GM13976 (cell line): ENCODE measurements at regions not wholly inside any gene's neighbourhood (a gene's known extent, or its start where the extent isn't known, plus 50 kb on each side); places are given as distances from the start of the nearest gene placed in this dataset.

Experiments used
- DNase-seq: peaks from one replicate; pipeline ENCODE4 v3.0.0; 2012; ENCODE audit warnings: low spot score
- in situ Hi-C: fragments of 300-500 bp; cut with MboI; formaldehyde crosslinking; loops from one replicate; pipeline ENCODE4 v1.12.0; 2022; ENCODE audit warnings: low sequenced_read_pairs, mixed read lengths, inconsistent platforms; ENCODE audit not compliant: unreplicated experiment
- TF ChIP-seq, protein P1 (sequence below): IDR thresholded peaks from 2 replicates; pipeline ENCODE4 v1.5.1; 2012; ENCODE audit warnings: borderline replicate concordance, mild to moderate bottlenecking; ENCODE audit not compliant: insufficient read depth; ENCODE audit errors: extremely low read depth, missing control alignments, control extremely low read depth

DNA sequence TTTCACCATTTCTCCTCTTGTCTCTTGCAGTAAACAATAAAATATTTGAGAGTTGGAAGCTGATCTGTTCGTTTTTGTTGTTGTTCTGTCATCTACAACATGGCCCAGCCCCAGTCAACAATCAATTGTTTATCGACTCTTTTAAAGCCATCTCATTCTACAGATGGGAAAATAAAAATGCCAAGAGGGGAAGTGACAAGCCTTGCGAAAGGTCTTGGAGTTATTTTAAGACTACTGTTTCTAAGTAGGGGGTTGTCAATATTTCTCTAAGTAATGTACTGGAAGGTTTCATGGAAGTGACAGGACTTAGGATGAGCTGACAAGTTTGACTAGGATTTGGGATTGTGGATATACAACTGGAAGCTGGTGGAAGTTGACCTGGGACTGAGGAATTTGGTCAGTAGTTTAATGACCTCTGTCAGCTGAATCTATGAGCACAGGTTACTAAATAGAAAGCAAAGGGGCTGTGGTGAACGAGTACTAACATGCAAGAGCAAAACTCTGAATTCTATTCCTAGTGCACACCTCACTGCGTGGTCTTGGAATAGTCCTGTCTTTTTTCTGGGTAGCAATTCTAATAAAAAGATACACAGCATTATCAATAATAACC is 57.5 kb upstream of the ADRB2 start:
- no peak for DNase-seq
- in situ Hi-C loops: no loop called here
- TF ChIP-seq, protein P1, sequence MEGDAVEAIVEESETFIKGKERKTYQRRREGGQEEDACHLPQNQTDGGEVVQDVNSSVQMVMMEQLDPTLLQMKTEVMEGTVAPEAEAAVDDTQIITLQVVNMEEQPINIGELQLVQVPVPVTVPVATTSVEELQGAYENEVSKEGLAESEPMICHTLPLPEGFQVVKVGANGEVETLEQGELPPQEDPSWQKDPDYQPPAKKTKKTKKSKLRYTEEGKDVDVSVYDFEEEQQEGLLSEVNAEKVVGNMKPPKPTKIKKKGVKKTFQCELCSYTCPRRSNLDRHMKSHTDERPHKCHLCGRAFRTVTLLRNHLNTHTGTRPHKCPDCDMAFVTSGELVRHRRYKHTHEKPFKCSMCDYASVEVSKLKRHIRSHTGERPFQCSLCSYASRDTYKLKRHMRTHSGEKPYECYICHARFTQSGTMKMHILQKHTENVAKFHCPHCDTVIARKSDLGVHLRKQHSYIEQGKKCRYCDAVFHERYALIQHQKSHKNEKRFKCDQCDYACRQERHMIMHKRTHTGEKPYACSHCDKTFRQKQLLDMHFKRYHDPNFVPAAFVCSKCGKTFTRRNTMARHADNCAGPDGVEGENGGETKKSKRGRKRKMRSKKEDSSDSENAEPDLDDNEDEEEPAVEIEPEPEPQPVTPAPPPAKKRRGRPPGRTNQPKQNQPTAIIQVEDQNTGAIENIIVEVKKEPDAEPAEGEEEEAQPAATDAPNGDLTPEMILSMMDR: no peak

DNA sequence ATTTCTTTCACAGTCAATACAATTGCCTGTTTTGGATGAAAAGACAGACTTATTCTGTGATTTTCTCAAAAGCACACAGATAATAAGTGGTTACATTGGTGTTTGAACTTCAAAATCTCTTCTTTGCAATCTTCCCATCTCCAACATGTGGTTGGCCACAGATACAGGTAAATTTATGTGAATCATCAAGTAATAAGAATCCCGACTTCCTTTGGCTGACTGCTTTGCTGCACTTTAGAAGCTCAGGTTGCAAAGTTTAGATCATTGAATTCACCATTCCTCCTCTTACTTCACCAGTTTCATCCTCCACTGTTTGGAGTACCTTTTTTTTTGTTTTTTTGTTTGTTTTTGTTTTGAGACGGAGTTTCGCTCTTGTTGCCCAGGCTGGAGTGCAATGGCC is 56.5 kb upstream of the ADRB2 start:
- DNase-seq: no peak
- in situ Hi-C loops: no loop called here
- TF ChIP-seq, protein P1: no peak

DNA sequence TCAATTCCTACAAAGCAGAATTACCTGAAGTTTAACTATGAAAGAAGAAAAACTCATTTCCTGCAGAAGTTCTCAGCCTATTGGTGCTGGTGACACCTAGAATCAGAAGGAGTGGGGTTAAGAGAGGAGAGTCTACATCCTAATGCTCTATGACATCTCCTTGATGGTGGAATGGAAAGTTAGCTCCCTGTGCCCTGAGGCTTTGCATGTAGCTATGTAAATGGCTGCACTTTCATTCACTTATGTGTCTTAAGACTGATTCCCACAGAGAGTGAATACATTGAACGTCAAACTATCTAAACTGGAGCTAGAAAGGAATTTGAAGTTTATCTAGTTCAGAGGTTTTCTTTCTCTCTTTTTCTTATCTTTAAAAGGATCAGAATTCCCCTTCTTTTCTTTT is 52.1 kb upstream of the ADRB2 start:
- in situ Hi-C loops: no loop called here

DNA sequence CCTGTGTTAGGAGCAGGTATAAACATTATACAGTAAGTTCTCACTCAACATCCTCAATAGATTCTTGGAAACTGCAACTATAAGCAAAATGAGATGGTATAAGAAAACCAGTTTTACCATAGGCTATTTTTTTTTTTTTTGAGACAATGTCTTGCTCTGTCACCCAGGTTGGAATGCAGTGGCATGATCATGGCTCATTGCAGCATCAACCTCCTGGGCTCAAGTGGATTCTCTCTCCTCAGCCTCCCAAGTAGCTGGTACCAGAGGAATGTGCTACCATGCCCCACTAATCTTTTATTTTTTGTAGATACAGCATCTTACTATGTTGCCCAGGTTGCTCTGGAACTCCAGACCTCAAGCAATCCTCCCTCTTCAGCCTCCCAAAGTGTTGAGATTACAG is 50.1 kb upstream of the ADRB2 start:
- DNase-seq: no peak
- in situ Hi-C loops: no loop called here
- TF ChIP-seq, protein P1: no peak

More for the DNA sequence above, 52.1 kb upstream of the ADRB2 start:
- DNase-seq: no peak
- TF ChIP-seq, protein P1: no peak
